Sigmoid colon (tissue), 4 donors: ENCODE measurements at regions not wholly inside any gene's neighbourhood (a gene's known extent, or its start where the extent isn't known, plus 50 kb on each side); places are given as distances from the start of the nearest gene placed in this dataset.

Experiments
- CTCF ChIP-seq, 4 experiments: fragments of 450-650 bp in 3 of 4; fragments of 200-600 bp in 1 of 4; IDR thresholded peaks; one replicate each; pipeline ENCODE4 v1.5.1; 2016 to 2019; ENCODE audit warnings: antibody characterized with exemption in 4 of 4, mild to moderate bottlenecking in 3 of 4, moderate library complexity in 2 of 4
- EP300 ChIP-seq, 4 donors: sonication (generic); formaldehyde crosslinking; IDR thresholded peaks; one replicate each; pipeline ENCODE4 v1.6.1; 2017; ENCODE audit warnings: antibody characterized with exemption in 4 of 4
- POLR2A ChIP-seq, 2 donors: fragments of 450-650 bp; IDR thresholded peaks; one replicate each; pipeline ENCODE4 v1.6.1; 2016; ENCODE audit warnings: antibody characterized with exemption in 2 of 2, mild to moderate bottlenecking in 2 of 2, moderate library complexity in 2 of 2

DNA sequence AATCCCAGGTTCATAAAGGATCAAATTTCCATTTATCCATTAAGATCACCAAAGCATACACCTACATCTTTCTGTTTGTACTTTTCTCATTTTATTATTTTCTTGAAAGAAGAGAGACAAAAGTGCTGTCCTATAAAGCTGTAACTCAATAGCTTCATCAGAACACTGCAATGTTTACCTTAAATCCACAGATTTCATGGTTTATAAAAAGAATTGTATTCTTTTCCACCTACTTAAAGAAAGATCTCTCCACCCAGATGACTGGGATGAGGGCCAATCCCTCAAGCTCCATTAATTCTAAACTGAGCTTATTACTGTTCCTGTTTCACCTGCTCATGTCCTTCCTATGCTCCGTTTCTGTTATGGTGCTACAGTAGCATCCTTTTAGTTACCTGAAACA lies 470.6 kb downstream of the BCAT1 start:
- TF ChIP-seq CTCF (IDR thresholded peaks at IDR 0.05), result no peak
- no peak for TF ChIP-seq POLR2A (IDR thresholded peaks at IDR 0.05)
- no peak for TF ChIP-seq EP300 (IDR thresholded peaks at IDR 0.05)
